Suppressor macrophage (primary cell): ENCODE measurements at regions not wholly inside any gene's neighbourhood (a gene's known extent, or its start where the extent isn't known, plus 50 kb on each side); places are given as distances from the start of the nearest gene placed in this dataset.

Source experiments
- DNase-seq, 4 experiments: peaks; one replicate each; pipeline ENCODE4 v3.0.0-alpha.2; 2020 to 2022

- DNase-seq = no peak
Observed at GRCh38 chr11:128327274-128327673, 260.1 kb downstream of the ETS1 start.

DNA sequence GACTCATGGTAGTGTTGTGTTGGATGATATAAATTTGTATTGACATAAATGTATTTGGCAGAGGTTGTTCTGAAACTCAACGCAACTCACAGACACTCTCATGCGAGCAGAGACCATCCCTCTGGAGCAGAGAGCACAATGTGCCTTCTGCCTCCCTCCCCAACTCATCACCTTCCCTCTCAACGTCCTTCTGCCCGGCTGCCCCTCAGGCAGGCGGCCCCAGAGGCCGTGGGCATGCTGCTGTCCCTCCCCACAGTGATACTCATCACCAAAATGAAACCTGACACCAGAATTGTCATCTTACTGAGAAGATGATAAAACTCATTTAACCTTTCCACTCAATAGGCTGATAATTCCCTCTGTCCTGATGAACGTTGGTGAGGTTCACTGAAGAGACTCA is 260.6 kb downstream of the ETS1 start:
- no peak for DNase-seq

GRCh38 chr11:128324531-128325141 is 262.7 kb downstream of the ETS1 start:
- no peak for DNase-seq

DNA sequence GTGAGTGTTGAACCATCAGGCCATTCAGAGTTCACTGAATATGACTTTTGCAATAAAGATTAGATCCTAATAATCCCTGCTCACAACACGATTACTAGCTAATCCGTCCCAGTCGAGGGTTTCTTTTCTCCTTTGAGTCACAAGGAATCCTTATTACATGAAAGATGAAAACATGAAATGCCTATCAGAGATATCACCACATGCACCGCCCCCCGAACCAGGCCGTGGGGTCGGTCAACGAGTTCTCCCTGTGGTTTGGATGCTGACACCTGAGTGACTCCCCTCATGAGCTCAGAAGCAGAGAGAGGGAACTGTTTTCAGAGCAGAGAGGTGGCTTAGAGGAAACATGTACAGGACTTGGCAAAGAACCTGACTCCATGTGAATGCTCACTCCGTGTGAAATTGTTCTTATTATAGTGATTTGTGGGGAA is 263.3 kb downstream of the ETS1 start:
- DNase-seq = no peak

- DNase-seq = peak in 3 of 4 experiments; percentile 18 to 27 (median 18)
Observed at GRCh38 chr11:128323381-128323780, 264.0 kb downstream of the ETS1 start.

DNA sequence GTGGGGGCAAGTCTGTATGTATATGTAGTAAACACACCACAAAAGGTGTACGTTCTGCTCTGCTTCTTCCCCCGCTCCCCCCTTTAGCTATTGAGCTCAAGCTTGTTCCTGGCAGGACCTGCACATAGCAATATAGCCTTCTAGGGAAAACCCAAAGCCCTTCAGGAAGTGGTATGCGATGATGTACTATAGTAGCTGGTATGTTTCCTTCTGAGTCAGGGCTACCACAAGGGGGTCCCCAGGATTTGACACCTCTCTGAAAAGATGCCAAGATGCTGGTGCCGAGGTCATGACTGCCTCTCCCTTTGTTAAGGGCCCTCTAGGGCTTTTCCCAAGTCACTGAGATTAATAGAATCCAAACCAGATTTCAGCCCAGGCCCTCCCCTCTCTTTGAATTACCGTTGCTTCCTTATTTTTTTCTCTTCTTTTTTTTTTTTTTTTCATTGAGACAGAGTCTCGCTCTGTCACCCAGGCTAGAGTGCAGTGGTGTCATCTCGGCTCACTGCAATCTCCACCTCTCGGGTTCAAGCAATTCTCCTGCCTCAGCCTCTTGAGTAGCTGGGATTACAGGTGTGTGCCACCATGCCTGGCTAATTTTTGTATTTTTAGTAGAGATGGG is 268.4 kb downstream of the ETS1 start:
- DNase-seq = peak in 2 of 4 experiments; percentile 5 to 9

DNA sequence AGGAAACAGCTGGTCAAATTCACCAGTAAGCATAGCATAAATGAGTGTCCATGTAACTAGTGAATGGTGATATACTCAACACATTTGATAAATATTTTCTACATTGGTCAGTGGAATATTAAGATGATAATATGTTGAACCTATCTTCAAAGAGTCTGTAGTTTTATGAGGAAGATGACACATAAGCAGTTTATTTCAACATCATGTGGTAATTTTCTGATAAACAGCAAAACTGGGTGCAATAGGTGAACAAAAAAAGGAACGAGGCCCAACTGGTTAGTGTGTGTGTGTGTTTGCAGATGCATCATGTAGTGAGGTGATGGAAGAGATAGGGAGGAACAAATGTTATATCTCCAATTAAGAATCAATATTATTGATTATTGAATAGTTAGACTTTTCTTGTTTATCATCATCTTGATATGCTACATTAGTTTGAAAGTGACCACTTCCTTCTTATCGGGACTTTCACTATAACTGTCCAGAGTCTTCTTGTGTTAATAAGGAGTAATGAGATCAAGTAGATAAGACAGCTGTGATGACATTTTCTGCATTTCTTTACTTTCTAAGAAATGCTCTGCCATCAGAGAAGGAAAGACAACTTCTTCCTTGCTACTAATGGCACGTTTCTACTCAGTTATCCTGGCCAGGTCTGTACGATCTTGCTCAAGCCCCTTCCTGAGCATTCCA is 270.7 kb downstream of the ETS1 start:
- DNase-seq = peak in 2 of 4 experiments; percentile 37 to 43

- DNase-seq = peak in 2 of 4 experiments; percentile 17 to 28
Observed at GRCh38 chr11:128315933-128316332, 271.4 kb downstream of the ETS1 start.

GRCh38 chr11:128313931-128314330 is 273.4 kb downstream of the ETS1 start:
- DNase-seq = no peak

GRCh38 chr11:128311742-128312719 is 275.3 kb downstream of the ETS1 start:
- no peak for DNase-seq

DNA sequence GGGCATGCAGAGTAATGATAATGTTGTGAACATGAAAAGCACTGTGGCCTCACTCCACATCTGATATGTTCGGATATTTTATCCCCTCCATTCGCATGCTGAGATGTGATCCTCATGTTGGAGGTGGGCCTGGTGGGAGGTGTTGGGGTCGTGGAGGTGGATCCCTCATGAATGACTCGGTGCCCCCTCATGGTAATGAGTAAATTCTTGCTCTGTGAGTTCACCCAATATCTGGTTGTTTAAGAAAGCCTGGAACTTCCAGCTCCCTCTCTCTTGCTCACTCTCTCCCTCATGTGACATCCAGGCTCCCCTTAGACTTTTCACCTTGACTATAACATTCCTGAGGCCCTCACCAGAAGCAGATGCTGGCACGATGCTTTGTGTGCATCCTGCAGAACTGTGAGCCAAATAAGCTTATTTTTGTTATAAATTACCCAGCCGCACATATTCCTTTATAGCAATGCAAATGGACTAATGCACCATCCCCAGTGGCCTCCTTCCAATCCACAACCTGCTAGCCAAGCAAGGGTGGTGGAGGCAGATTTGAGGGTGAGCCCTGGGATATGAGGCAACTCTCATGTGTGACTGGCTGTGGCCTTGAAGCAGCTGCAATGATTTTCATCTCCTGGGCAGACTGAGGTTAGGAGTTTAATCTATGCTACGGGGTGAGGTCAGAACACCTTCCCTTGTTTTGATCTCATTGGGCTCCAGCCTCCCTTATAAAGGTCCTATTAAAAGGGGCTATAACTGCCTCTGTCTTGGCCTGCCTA is 276.5 kb downstream of the ETS1 start:
- DNase-seq = no peak

GRCh38 chr11:128310005-128310404 is 277.4 kb downstream of the ETS1 start:
- no peak for DNase-seq

GRCh38 chr11:128308794-128309193 is 278.6 kb downstream of the ETS1 start:
- no peak for DNase-seq

- no peak for DNase-seq
Observed at GRCh38 chr11:128305588-128305987, 281.8 kb downstream of the ETS1 start.

DNA sequence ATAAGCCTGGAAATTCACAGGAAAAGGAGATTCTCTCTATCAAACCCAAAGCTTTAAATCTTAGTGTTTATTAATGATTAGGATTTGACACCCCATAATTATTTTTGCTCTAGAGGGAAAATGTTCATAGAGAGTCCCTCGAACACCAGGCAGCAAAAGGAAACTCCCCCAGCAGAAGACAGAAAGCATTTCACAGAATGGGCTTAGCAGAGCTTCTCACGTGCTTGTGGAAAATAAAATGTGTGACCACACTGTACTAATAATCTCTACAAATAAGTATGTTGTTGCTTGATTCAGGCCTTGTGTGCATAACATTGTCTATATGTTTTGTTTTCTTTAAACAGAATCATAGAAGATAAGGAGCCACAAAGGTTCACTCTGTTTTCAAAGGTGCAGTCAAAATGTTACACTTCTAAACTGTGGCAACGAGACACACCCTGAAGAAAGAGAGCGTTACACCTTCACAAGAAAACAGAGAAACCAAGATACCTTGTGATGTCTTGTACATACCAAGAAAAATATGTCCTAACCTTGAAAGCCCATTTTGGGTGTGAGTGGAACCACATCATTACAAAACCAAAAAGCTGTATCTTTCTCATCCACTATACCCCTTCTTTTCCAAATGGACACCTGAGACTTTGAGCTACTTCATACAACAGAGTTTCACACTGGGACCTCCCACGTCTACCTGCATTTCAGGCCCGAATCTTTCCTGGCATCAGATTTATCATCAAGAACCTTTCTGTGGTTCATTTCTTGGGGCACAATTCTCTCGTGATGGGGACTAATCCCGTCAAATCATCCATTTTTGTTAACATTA is 282.5 kb downstream of the ETS1 start:
- no peak for DNase-seq

DNA sequence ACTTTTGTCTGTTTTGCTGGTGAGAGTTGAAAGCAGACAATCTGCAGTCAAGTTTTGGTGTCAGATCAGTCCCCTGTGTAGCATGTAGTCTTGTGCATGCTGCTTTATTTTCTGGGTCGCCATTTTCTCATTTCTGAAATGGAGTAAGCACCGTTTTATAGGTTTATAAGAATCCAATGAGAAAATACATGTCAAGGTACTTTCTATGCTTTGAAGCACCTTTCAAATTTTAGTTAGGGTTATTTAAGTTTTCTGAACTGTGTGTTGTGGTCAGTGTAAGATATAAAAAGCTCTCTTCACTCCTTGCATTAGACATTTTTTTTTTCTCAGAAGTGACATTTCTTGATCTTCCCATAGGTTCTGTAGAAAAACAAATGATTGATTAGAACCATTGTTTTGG is 283.2 kb downstream of the ETS1 start:
- DNase-seq = no peak

- DNase-seq = no peak
Observed at GRCh38 chr11:128303383-128303782, 284.0 kb downstream of the ETS1 start.

- no peak for DNase-seq
Observed at GRCh38 chr11:128302425-128303186, 284.8 kb downstream of the ETS1 start.

- no peak for DNase-seq
Observed at GRCh38 chr11:128301756-128302155, 285.6 kb downstream of the ETS1 start.

- DNase-seq = no peak
Observed at GRCh38 chr11:128300785-128301184, 286.6 kb downstream of the ETS1 start.
